NCI-H1694 treated with DMSO at 0.1 percent for 48 hours (cell line): ENCODE measurements at regions not wholly inside any gene's neighbourhood (a gene's known extent, or its start where the extent isn't known, plus 50 kb on each side); places are given as distances from the start of the nearest gene placed in this dataset.
"Not testable (repeated sequence)": the region's sequence is repeated elsewhere in the genome, so short reads cannot be mapped to it uniquely, and the experiment has no call there.

ENCODE experiments used
- DNase-seq: peaks from one replicate; lab custom pipeline; 2025; lab: John Stamatoyannopoulos, UW

- DNase-seq: no peak
Measured at GRCh38 chr13:39803156-39803555, 147.7 kb downstream of the COG6 start.

GRCh38 chr13:39803851-39804250 is 148.4 kb downstream of the COG6 start:
- DNase-seq: no peak

GRCh38 chr13:39804332-39805210 is 149.1 kb downstream of the COG6 start:
- DNase-seq: no peak

GRCh38 chr13:39809466-39809865 is 154.0 kb downstream of the COG6 start:
- no peak for DNase-seq

GRCh38 chr13:39810091-39810877 is 154.8 kb downstream of the COG6 start:
- no peak for DNase-seq

- no peak for DNase-seq
Measured at GRCh38 chr13:39811051-39811450, 155.6 kb downstream of the COG6 start.

- DNase-seq: no peak
Measured at GRCh38 chr13:39811696-39812095, 156.2 kb downstream of the COG6 start.

GRCh38 chr13:39815345-39816111 is 160.1 kb downstream of the COG6 start:
- peak; percentile 22 for DNase-seq

- DNase-seq: no peak
Measured at GRCh38 chr13:39816936-39817335, 161.5 kb downstream of the COG6 start.

GRCh38 chr13:39818953-39819352 is 163.5 kb downstream of the COG6 start:
- no peak for DNase-seq

- DNase-seq: no peak
Measured at GRCh38 chr13:39820606-39821005, 165.1 kb downstream of the COG6 start.

GRCh38 chr13:39821977-39822376 is 166.5 kb downstream of the COG6 start:
- DNase-seq: no peak

- DNase-seq: no peak
Measured at GRCh38 chr13:39822437-39822836, 167.0 kb downstream of the COG6 start.

- DNase-seq: no peak
Measured at GRCh38 chr13:39823063-39823713, 167.7 kb downstream of the COG6 start.

GRCh38 chr13:39825886-39826285 is 170.4 kb downstream of the COG6 start:
- DNase-seq: no peak

- DNase-seq: no peak
Measured at GRCh38 chr13:39835253-39835652, 179.8 kb downstream of the COG6 start.

GRCh38 chr13:39836038-39836437 is 180.6 kb downstream of the COG6 start:
- DNase-seq: no peak

GRCh38 chr13:39837866-39838265 is 182.4 kb downstream of the COG6 start:
- DNase-seq: not testable (repeated sequence)

- DNase-seq: no peak
Measured at GRCh38 chr13:39840201-39840600, 184.7 kb downstream of the COG6 start.

- DNase-seq: no peak
Measured at GRCh38 chr13:39847336-39847735, 191.9 kb downstream of the COG6 start.

GRCh38 chr13:39855236-39855635 is 199.8 kb downstream of the COG6 start:
- DNase-seq: peak; percentile 5

- no peak for DNase-seq
Measured at GRCh38 chr13:39856714-39857113, 201.3 kb downstream of the COG6 start.
